PC-9 (cell line): ENCODE measurements at regions not wholly inside any gene's neighbourhood (a gene's known extent, or its start where the extent isn't known, plus 50 kb on each side); places are given as distances from the start of the nearest gene placed in this dataset.

Experiments
- BruUV-seq: library from RNA; stranded (reverse); fragments of 400-500 nt; replicated peaks from 2 replicates; lab custom pipeline; 2021; lab: Mats Ljungman, UMichigan
- CTCF ChIA-PET: fragments of 300-600 bp; sonication (Branson Sonifier 250); formaldehyde crosslinking; loops from one replicate; lab custom pipeline; 2022; ENCODE audit warnings: antibody characterized with exemption; lab: Charles Lee
- POLR2A ChIA-PET: fragments of 300-600 bp; sonication (Branson Sonifier 250); formaldehyde crosslinking; loops from one replicate; lab custom pipeline; 2022; ENCODE audit warnings: antibody characterized with exemption; ENCODE audit not compliant: unreplicated experiment; lab: Charles Lee
- DNase-seq, 2 experiments: peaks; one replicate each; pipeline versions ENCODE4 v3.0.0 to v3.0.0-alpha.2; 2015 to 2022; ENCODE audit warnings: mixed read lengths in 1 of 2
- H2AFZ ChIP-seq: fragments of 200-600 bp; sonication (generic); 2 replicates; pipeline ENCODE4 v1.8.1; 2017; ENCODE audit warnings: antibody characterized with exemption
- H3F3A ChIP-seq: fragments of 200-600 bp; sonication (generic); 2 replicates; pipeline ENCODE4 v1.8.1; 2017; ENCODE audit warnings: antibody characterized with exemption, mild to moderate bottlenecking, low read depth; ENCODE audit not compliant: insufficient read depth
- H3K27ac ChIP-seq: fragments of 200-600 bp; sonication (generic); 2 replicates; pipeline ENCODE4 v1.6.1; 2016; ENCODE audit warnings: mixed run types
- H3K27me3 ChIP-seq: fragments of 200-600 bp; sonication (generic); 2 replicates; pipeline ENCODE4 v1.6.1; 2016; ENCODE audit warnings: low read depth, mixed run types; ENCODE audit not compliant: insufficient read depth
- H3K36me3 ChIP-seq: fragments of 200-600 bp; sonication (generic); 2 replicates; pipeline ENCODE4 v1.6.1; 2016; ENCODE audit warnings: low read depth, mixed run types
- H3K4me1 ChIP-seq: fragments of 200-600 bp; sonication (generic); replicated peaks from 2 replicates; pipeline ENCODE4 v1.6.1; 2016; ENCODE audit warnings: mixed run types; ENCODE audit not compliant: insufficient read depth
- H3K4me2 ChIP-seq: fragments of 200-600 bp; sonication (generic); 2 replicates; pipeline ENCODE4 v1.6.1; 2017; ENCODE audit warnings: mixed run types
- H3K4me3 ChIP-seq: fragments of 200-600 bp; sonication (generic); 2 replicates; pipeline ENCODE4 v1.6.1; 2016; ENCODE audit warnings: mixed run types
- H3K79me2 ChIP-seq: fragments of 200-600 bp; sonication (generic); 2 replicates; pipeline ENCODE4 v1.6.1; 2017; ENCODE audit warnings: low read depth, mixed run types
- H3K9me2 ChIP-seq: fragments of 200-600 bp; sonication (generic); 2 replicates; pipeline ENCODE4 v1.8.1; 2017; ENCODE audit warnings: mild to moderate bottlenecking; ENCODE audit not compliant: insufficient read depth
- H3K9me3 ChIP-seq: fragments of 200-600 bp; sonication (generic); 2 replicates; pipeline ENCODE4 v1.8.1; 2016; ENCODE audit warnings: low read depth; ENCODE audit not compliant: insufficient read depth
- H4K20me1 ChIP-seq: fragments of 200-600 bp; sonication (generic); 2 replicates; pipeline ENCODE4 v1.8.1; 2017; ENCODE audit not compliant: insufficient read depth
- EZH2 ChIP-seq: fragments of 200-600 bp; sonication (generic); IDR thresholded peaks from 2 replicates; pipeline ENCODE4 v1.8.0; 2017; ENCODE audit warnings: antibody characterized with exemption, low read depth
- intact Hi-C: fragments of 100-400 bp; cut with micrococcal nuclease; formaldehyde crosslinking; loops from one replicate; pipeline ENCODE4 v1.10.0; 2022; ENCODE audit not compliant: unreplicated experiment
- TF ChIP-seq, protein P1 (sequence below): fragments of 200-600 bp; sonication (generic); conservative IDR thresholded peaks from 2 replicates; pipeline ENCODE4 v1.6.1; 2017; ENCODE audit warnings: mixed run types, antibody characterized with exemption, mild to moderate bottlenecking, moderate library complexity

DNA sequence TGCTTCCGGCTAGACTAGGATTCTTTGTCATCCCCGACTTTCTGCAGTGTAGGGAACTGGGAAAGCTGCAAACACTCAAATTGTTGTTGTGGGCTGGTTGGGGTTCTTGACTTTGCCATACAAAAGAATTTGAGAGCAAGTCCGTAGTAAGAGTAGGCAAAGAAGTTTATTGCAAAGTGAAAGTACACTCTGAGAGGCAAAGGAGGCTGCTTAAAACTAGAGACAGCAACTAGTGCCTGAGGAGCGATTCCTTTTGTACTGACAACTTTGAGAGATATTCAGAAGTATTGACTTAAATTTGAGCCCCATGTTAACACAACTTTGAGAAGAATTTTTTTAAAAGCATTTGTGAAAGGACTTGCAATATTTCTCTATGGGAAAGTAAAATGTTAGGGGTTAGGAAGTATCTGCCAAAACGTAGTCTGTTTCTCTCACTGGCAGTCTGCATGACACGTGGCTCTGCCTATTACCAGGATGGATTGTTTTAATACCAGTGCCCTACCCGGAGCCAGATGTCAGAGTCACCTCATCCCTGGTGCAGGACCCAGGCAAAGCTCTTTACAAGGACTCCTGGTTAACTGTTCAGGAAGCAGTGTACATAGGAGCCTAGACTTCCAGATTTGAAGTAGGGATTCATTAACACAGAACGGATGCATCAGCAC lies 85.0 kb upstream of the CLPB start:
- Histone ChIP-seq H3K36me3 (no peaks in the 10 kb centered on the region), H3K27me3 (0 out of 2 replicates have a peak, but pooled peaks cover 7% of the 10 kb centered on the region), H3K4me3 (no peak overlapping the region), H3K4me2 (peak overlapping the region; percentile 28; the same call in 1 of the 2 replicates), H3F3A (no peaks in the 10 kb centered on the region), H3K27ac (no peak overlapping the region), H3K4me1 (no peaks in the 10 kb centered on the region), H4K20me1 (no peaks in the 10 kb centered on the region), H3K79me2 (no peaks in the 10 kb centered on the region), H3K9me2 (no peaks in the 10 kb centered on the region), H3K9me3 (no peaks in the 10 kb centered on the region; the same call in 1 of the 2 replicates), H2AFZ (peak overlapping the region; percentile 44; the same call in 1 of the 2 replicates)
- no TSS peak for BruUV-seq
- ChIA-PET POLR2A (no interaction called here), CTCF (interaction anchor here (0.7 kb wide), 1 partner anchor 70 kb away, joined by 3 read pairs; no protein-coding TSS in a partner anchor)
- DNase-seq, result no peak
- TF ChIP-seq, protein P1, sequence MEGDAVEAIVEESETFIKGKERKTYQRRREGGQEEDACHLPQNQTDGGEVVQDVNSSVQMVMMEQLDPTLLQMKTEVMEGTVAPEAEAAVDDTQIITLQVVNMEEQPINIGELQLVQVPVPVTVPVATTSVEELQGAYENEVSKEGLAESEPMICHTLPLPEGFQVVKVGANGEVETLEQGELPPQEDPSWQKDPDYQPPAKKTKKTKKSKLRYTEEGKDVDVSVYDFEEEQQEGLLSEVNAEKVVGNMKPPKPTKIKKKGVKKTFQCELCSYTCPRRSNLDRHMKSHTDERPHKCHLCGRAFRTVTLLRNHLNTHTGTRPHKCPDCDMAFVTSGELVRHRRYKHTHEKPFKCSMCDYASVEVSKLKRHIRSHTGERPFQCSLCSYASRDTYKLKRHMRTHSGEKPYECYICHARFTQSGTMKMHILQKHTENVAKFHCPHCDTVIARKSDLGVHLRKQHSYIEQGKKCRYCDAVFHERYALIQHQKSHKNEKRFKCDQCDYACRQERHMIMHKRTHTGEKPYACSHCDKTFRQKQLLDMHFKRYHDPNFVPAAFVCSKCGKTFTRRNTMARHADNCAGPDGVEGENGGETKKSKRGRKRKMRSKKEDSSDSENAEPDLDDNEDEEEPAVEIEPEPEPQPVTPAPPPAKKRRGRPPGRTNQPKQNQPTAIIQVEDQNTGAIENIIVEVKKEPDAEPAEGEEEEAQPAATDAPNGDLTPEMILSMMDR, result no peak
- intact Hi-C loops, result no loop called here

DNA sequence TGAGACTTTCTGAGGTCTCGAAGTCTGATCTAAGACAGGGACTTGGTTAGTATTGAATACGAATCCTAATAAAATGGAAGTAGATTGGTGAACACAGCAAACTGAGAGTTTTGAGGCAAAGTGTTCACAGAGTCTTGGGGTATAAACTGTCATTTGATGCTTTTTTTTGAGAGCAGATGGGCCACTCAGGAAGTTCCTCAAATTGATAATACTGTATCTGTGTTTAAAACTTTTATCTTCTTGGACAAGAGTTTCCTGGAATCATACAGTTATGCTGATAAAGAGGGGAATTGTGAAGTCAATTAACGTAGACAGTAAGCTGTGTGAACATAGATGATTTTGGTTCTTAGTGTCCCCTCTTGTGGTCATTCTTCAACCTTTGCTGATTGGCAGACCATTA lies 80.0 kb upstream of the CLPB start:
- no peak for DNase-seq
- no peaks in the 10 kb centered on the region for H3K36me3 ChIP-seq
- H3K27me3 ChIP-seq, result 0 out of 2 replicates have a peak, but pooled peaks cover 7% of the 10 kb centered on the region
- H3K4me1 ChIP-seq, result no peaks in the 10 kb centered on the region
- BruUV-seq, result no TSS peak
- ChIA-PET POLR2A (no interaction called here), CTCF (no interaction called here)
- TF ChIP-seq, protein P1, result no peak
- no peak for TF ChIP-seq EZH2
- H3K4me3 ChIP-seq, result no peak overlapping the region
- no peaks in the 10 kb centered on the region for H4K20me1 ChIP-seq
- no peak overlapping the region for H3K27ac ChIP-seq
- peaks cover 8% of the 10 kb centered on the region; the same call in 1 of the 2 replicates for H3K9me3 ChIP-seq
- no peak overlapping the region for H3K4me2 ChIP-seq
- no peaks in the 10 kb centered on the region for H3K79me2 ChIP-seq
- H3F3A ChIP-seq, result no peaks in the 10 kb centered on the region
- no peaks in the 10 kb centered on the region for H3K9me2 ChIP-seq
- intact Hi-C loops, result no loop called here
- H2AFZ ChIP-seq, result no peak overlapping the region

DNA sequence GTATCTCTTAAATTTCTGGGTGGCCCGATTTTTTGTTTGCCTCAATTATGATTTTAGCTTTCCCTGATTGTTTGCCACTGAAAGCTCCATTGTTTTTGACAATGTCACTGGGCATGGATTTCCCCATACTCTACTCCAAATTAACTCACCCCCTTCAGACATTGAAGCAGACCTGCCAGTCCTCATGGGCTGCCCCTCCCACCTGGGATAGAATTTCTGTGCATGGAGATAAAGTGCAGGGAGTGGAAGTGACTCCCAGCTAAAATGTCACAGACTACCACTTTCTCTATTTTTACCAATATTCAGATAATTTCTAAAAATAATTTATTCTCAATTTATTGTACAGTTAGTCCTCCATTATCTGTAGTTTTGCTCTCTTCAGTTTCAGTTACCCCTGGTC lies 79.1 kb upstream of the CLPB start:
- no TSS peak for BruUV-seq
- intact Hi-C loops, result no loop called here
- Histone ChIP-seq H3K79me2 (no peaks in the 10 kb centered on the region), H4K20me1 (no peaks in the 10 kb centered on the region), H3F3A (no peaks in the 10 kb centered on the region), H3K4me3 (no peak overlapping the region), H3K4me2 (no peak overlapping the region), H2AFZ (no peak overlapping the region), H3K4me1 (no peaks in the 10 kb centered on the region), H3K36me3 (no peaks in the 10 kb centered on the region), H3K27ac (no peak overlapping the region), H3K27me3 (0 out of 2 replicates have a peak, but pooled peaks cover 7% of the 10 kb centered on the region), H3K9me3 (peaks cover 8% of the 10 kb centered on the region; the same call in 1 of the 2 replicates), H3K9me2 (no peaks in the 10 kb centered on the region)
- ChIA-PET CTCF (no interaction called here), POLR2A (no interaction called here)
- no peak for DNase-seq
- TF ChIP-seq EZH2, result no peak
- TF ChIP-seq, protein P1, result no peak
